ENCODE measurements at regions not wholly inside any gene's neighbourhood (a gene's known extent, or its start where the extent isn't known, plus 50 kb on each side); places are given as distances from the start of the nearest gene placed in this dataset.

- TF ChIP-seq, protein P1, sequence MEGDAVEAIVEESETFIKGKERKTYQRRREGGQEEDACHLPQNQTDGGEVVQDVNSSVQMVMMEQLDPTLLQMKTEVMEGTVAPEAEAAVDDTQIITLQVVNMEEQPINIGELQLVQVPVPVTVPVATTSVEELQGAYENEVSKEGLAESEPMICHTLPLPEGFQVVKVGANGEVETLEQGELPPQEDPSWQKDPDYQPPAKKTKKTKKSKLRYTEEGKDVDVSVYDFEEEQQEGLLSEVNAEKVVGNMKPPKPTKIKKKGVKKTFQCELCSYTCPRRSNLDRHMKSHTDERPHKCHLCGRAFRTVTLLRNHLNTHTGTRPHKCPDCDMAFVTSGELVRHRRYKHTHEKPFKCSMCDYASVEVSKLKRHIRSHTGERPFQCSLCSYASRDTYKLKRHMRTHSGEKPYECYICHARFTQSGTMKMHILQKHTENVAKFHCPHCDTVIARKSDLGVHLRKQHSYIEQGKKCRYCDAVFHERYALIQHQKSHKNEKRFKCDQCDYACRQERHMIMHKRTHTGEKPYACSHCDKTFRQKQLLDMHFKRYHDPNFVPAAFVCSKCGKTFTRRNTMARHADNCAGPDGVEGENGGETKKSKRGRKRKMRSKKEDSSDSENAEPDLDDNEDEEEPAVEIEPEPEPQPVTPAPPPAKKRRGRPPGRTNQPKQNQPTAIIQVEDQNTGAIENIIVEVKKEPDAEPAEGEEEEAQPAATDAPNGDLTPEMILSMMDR (conservative IDR thresholded peaks at IDR 0.05; ENCODE audit: low read depth, low read length): no peak
- TF ChIP-seq EZH2 (IDR thresholded peaks at IDR 0.05; ENCODE audit: low read length, unreplicated experiment): no peak
- TF ChIP-seq EZH2phosphoT487 (IDR thresholded peaks at IDR 0.05; ENCODE audit: borderline replicate concordance, low read length): no peak
Observed at GRCh38 chr17:70882504-70882903, 713.2 kb downstream of the KCNJ2 start.
